OCI-LY1 (cell line): ENCODE measurements at regions not wholly inside any gene's neighbourhood (a gene's known extent, or its start where the extent isn't known, plus 50 kb on each side); places are given as distances from the start of the nearest gene placed in this dataset.

Source experiments
- EZH2 ChIP-seq: fragments of 200-600 bp; sonication (generic), shearing (Covaris generic); IDR thresholded peaks from 2 replicates; pipeline ENCODE4 v1.8.0; 2017; ENCODE audit warnings: borderline replicate concordance, mixed run types, mild to moderate bottlenecking, antibody characterized with exemption, low read length, moderate library complexity, mixed read lengths
- TF ChIP-seq, protein P1 (sequence below): fragments of 200-600 bp; sonication (generic), shearing (Covaris generic); IDR thresholded peaks from 2 replicates; pipeline ENCODE4 v1.5.1; 2017; ENCODE audit warnings: mild to moderate bottlenecking, antibody characterized with exemption, low read length, moderate library complexity, mixed read lengths

DNA sequence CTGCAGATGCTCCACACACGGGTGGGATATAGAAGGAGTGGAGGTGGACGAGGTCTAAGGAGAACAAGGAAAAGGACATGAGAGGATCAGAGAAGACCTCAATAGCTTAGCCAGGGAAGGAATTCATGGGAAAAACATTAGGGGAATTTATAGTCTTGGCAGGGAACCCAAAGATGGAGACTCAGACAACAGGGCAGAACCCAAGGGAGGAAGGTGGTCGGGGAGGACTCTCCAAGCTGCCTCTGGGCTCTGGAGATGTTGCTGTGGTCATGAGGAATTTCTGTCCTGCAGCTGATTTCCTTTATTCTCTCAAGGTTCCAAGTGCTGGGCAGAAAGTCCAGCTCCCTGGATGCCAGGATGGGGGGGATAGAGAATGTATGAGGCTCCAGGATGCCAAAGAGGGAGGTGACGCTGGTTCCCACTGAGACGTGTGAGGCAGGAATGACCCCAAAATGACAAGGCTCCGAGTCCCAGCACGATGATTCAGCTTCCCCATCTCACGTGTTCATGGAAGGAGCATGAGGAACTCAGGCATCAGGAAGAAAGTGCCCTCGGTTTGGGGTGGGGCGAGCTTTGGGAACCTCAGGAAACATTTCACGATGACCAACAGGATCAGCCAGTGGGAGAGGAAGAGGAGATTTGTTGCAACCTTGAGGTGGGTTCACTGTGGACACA, 57.0 kb upstream of the PPP2R3B start:
- TF ChIP-seq, protein P1, sequence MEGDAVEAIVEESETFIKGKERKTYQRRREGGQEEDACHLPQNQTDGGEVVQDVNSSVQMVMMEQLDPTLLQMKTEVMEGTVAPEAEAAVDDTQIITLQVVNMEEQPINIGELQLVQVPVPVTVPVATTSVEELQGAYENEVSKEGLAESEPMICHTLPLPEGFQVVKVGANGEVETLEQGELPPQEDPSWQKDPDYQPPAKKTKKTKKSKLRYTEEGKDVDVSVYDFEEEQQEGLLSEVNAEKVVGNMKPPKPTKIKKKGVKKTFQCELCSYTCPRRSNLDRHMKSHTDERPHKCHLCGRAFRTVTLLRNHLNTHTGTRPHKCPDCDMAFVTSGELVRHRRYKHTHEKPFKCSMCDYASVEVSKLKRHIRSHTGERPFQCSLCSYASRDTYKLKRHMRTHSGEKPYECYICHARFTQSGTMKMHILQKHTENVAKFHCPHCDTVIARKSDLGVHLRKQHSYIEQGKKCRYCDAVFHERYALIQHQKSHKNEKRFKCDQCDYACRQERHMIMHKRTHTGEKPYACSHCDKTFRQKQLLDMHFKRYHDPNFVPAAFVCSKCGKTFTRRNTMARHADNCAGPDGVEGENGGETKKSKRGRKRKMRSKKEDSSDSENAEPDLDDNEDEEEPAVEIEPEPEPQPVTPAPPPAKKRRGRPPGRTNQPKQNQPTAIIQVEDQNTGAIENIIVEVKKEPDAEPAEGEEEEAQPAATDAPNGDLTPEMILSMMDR, result no peak
- TF ChIP-seq EZH2, result no peak
